Renal pelvis (tissue), 1 donor: ENCODE measurements at regions not wholly inside any gene's neighbourhood (a gene's known extent, or its start where the extent isn't known, plus 50 kb on each side); places are given as distances from the start of the nearest gene placed in this dataset.
"Not testable (repeated sequence)": the region's sequence is repeated elsewhere in the genome, so short reads cannot be mapped to it uniquely, and the experiment has no call there.

Source experiments
- DNase-seq: peaks from one replicate; pipeline ENCODE4 v3.0.0-alpha.2; 2013

DNA sequence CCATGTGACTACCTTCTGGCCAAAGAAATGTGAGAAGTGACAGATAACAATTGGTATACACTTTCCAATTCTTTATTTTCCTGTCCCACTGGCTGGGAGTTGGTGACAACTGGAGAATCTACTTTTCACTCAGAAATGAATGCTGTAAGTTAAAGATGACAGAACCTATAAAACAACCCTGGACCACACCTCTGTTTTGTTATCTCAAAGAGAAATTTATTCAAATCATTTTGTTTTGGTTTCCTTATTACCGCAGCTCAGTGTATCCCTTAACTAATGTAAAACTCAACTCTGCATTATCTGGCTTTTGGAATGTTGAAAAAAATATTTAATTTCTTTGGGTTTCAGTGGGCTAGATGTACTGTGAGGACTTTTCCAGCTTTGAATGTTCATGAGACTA is 469.8 kb downstream of the PCDH7 start:
- DNase-seq = no peak

DNA sequence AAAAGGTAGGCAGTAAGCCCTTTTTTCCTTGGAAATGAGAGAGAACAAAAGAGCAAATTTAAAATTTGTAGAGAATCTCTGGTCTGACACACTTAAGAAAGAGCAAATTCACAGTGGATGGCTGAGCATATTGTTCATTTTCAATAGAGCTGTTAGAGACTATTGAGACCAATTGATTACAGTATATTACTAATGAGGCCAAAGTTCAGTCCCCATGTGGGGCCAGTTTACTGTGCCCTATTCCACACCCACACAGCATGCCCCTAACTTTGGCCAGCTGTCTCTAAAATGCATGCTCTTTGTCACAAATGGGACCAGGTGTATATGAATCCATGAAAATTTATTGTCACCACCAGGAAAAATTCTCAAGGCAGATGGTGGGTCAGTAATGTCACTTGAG is 470.5 kb downstream of the PCDH7 start:
- no peak for DNase-seq

DNA sequence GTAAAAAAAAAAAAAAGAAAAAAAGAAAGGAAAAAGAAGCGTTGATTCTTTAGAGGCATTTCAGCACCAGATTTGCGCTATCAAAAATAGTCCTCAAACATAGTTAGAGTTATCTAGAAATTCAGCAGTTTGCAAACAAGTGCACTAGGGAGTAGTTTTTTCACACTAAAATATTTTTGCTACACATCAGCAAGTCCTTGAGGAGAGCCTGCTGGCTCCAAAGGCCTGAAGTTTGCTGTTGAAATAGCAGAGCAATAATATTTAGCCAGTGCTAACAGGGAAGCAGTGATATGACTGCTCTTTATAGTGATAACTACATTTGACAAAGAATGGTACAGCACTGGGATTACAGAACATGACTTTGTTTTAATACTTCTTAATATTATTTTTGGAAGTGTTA is 472.2 kb downstream of the PCDH7 start:
- DNase-seq = no peak

DNA sequence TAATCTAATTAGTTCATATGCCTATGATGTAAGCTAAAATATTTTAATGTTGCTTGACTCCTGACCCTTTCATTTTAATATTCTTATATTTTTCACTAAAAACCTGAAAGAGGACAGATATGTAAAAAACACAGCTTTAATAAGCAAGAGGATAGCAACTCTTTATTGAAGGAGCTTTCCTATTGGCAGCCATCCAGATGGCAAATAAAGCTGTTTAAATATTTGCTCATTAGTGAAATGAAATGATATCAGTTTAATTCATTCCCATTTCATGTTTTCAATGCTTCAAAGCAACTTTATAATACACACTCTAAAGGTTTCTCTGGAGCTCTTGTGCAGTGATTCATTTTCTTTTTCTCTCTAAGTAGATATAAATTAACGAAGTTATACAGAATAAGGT is 473.4 kb downstream of the PCDH7 start:
- DNase-seq = no peak

DNA sequence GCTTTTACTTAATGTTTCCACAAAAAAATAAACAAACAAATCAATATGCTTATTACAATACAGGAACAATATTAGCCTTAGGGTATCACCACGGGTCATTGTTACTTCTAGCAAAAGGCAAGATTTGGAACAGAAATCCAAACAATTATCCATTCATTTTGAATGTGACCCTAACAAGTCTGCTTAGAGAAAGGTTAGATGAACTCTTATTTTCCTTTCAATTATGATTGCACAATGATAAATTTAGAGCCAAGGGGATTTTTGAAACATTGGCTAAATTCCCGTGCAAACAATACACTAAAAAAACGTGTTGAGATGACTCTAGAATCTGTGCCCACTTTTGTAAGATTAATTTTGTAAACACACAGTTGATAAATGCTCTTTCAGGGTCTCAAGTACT is 474.7 kb downstream of the PCDH7 start:
- DNase-seq = no peak

DNA sequence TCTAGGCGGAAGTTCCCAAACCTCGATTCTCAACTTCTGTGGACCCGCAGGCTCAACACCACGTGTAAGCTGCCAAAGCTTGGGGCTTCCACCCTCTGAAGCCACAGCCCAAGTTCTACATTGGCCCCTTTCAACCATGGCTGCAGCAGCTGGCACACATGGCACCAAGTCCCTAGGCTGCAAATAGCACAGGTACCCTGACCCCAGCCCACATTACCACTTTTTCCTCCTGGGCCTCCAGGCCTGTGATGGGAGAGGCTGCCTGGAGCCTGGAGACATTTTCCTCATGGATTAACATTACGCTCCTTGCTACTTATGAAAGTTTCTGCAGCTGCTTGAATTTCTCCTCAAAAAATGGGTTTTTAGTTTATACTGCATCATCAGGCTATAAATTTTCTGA is 479.5 kb downstream of the PCDH7 start:
- no peak for DNase-seq

DNA sequence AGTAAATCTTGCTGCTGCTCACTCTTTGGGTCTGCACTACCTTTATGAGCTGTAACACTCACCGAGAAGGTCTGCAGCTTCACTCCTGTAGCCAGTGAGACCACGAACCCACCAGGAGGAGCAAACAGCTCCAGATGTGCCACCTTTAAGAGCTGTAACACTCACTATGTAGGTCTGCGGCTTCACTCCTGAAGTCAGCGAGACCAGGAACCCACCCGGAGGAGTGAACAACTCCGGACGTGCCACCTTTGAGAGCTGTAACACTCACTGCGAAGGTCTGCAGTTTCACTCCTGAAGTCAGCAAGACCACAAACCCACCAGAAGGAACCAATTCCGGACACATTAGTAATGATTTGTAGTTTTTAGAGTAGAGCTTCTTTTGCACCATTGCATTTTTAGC is 481.9 kb downstream of the PCDH7 start:
- not testable (repeated sequence) for DNase-seq

DNA sequence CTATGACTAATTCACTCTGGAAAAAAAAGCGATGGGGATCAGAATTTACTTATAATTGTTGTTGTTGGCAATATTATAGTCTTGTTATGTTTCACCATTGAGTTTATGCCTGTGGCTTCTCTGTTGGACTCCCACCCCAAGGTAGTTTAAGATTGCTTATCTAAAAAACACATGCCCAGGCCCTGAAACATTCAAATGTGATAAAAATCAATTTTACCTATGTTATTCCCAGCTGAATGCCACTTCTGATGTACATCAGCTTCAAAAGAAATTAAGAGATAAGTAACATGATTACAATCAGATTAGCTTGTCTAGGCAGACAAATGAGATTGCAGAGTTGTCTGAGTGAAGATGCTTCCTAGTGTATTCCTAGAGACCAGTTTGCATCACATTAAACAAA is 484.7 kb downstream of the PCDH7 start:
- DNase-seq = no peak

DNA sequence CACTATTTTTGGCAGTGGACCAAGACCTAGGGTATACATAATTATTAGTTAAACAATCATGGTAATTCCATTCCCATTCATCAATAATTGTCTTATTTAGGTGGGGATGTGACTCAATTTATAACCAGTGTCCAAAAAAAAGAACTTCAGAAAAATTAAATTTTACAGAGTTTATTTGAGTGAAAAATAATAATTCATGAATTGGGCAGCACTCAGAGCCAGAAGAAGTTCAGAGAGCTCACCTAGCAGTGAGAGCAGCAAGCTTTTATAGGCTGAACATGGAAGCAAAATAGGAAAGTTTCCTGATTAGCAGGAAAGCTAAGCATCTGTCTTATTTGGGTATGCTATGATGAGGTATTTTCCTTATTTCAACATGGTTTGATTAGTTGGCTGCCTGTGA is 500.8 kb downstream of the PCDH7 start:
- DNase-seq = no peak

DNA sequence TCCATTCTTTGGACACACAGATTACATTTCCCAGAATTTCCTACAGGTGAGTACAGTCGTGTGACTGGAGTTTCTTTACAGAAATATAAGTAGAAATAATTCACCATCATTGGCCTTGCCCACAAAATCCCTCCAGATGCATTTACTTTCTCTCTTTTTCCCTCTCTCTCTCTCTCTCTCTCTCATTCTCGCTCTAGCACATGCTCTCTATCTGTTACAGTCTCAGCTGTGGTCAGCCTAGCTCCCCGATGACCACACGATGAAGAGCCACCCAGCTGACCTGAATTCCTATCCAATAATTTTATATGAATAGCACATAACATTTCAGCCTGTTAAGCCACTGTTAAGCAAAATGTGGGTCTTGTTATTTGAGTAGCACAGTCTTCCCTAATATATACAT is 507.9 kb downstream of the PCDH7 start:
- no peak for DNase-seq

DNA sequence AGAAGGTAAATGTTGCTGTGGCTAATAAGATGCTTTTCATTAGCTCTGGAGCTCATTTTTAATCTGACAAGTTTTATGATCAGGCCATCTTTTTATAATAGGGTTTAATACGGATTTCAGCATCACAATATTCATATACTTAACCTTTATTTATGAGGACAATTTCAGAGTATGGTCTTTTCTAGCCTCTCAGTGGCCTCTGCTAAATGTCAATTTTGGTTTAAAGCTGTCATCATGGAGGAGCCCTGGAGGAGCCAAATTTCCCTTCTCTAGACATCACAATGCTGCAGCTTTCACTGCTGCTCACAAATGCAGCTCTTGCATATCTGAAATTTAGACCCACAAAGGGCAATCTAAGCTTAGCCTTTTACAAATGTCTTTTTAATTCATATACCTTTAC is 510.4 kb downstream of the PCDH7 start:
- DNase-seq = no peak

DNA sequence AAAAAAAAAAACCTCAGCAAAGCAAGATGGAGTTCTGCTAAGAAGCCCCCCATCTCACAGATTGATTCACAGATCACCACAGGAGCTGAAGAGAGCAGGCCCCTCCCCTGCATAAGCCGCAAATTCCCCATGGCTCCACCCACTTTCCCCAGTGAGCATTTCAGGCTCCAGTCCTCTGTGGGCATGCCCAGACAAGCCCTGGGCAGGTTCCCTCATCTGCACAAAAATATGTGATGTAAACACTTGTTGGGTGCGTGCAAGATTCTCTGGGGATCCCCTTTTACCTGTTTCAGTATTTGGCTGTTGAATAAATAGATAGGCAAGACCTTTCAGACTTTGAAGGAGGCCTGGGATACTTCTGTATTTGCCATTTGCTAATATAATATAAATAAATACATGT is 514.3 kb downstream of the PCDH7 start:
- DNase-seq = no peak

DNA sequence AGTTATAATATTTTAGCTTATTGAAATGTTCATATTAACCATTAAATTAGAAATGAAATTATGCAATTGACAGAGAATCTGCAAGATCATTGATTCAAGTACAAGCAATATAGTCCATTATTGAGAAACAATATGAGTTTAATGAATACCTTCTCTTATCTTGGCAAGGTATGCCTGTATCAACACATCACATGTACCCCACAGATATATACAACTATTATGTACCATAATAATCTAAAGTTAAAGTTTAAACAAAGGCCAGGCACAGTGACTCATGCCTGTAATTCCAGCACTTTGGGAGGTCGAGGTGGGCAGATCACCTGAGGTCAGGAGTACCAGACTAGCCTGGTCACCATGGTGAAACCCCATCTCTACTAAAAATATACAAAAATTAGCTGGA is 514.7 kb downstream of the PCDH7 start:
- DNase-seq = no peak

DNA sequence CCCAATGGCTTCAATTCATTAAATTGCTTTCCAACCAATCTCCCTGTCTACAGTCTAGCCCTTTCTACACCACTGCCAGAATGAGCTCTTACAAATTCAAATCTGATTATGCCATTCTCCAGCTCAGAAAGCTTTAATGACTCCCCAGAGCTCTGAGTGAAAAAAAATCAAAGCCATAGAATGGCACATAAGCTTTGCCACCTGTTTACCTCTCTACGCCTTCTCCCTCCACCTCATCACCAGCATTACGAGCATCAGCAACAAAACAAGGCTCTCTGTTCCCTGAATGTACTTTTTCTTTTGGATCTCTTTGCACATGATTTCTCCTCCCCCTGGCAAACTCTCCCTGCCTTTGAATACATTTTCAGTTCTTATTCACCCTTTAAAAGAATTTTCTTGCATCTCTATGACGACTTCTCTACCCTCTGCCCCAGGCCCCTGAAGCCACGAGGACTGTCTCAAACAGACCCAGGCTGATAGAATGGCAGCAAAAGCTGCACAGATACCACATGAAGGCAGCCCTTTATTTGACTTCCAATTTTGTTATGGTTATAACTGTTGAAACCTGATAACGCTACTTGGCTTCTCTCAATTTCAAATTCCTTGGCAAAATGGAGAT is 516.0 kb downstream of the PCDH7 start:
- no peak for DNase-seq

DNA sequence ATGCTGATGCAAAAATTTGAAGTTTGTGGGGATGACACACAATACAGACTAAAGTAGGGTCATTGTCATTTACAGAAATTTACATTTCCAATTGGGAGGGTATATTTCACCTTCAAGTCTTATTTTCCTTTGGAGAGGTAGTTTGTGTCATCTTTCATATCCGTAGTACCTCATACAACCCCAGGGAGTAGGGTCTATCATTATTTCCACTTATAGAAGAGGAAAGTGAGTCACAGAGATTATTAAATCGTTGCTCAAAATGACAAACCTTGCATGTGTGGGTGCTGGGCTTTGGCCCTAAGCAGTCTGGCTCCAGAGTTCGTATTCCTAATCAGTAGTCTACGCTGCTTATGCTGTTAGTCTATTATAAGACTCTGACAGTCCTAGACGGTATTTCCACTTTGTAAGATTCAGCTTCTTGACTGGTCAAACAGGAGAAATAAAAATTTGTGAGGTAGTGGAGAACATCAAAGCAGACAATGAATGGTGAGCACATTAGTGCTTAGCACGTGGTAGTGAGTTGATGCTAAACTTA is 516.5 kb downstream of the PCDH7 start:
- DNase-seq = no peak

DNA sequence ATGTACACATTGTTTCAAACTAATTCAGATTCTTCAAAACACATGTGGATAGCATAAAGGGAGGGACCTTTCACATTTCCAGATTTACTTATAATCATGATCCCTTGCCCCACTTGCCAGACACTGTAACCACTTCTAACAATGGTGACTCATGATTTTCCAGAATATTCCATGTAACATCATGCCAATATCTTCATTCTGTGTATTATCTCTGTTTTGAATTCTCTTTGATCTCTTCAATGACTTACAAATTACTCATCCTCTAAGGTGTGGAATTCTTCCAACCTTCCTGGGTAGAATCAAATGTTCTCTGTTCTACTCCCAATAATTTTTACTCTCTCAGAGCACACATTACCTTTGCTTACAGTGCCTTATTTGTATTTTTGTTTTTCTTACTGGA is 517.1 kb downstream of the PCDH7 start:
- no peak for DNase-seq

DNA sequence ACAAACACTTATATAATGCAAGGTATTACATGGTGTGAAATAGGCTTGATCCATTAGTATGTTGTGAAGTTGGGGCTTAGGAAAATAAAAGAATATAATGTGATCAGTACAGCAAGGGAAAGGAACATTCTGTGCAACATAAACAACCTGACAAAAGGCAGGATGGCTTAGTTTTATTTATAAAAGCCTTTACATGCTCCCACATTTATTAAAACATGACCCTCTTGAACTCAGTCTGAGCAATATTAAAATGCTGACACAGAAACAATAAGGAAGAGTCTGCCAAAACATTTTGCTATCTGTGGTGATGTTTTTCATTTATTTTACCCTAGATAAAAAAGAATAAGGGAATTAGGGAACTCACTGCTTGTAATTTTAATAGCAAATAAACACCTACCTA is 519.7 kb downstream of the PCDH7 start:
- no peak for DNase-seq

DNA sequence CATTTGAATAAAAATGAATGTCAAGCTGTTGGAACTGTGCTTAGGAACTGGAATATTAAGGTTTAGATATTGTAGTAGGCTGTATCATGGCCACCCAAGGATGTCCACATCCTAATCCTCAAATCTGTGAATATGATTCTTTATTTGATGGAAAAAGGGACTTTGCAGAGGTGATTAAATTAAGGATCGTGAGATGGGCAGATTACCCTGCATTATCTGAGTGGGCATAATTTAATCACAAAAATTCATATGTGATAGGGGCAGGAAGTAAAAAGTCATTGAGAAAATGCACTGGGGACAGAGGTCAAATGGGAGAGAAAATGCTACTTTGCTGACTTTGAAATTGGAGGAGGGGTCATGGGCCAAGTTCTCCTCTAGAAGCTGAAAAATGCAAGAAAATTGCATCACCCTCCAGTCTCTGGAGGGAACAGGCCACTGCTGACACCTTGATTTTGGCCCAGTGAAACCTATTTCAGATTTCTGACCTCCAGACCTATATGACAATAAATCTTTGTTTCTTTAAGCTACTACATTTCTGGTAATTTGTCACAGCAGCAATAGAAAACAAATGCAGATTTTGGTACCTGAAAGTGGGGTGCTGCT is 521.4 kb downstream of the PCDH7 start:
- no peak for DNase-seq

DNA sequence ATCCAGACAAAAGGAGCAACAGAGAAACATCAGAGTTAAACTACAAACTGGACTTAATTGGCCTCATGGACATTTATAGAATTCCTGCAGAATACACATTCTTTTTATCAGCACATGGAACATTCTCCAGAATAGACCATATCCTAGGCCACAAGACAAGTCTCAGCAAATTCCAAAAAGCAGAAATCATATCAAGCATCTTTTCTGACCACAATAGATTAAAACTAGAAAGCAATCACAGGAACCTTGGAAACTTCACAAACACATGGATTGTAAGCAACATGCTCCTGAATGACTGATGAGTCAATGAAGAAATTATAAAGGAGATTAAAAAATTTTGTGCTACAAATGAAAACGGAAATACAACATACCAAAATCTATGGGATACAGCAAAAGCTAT is 526.7 kb downstream of the PCDH7 start:
- no peak for DNase-seq

DNA sequence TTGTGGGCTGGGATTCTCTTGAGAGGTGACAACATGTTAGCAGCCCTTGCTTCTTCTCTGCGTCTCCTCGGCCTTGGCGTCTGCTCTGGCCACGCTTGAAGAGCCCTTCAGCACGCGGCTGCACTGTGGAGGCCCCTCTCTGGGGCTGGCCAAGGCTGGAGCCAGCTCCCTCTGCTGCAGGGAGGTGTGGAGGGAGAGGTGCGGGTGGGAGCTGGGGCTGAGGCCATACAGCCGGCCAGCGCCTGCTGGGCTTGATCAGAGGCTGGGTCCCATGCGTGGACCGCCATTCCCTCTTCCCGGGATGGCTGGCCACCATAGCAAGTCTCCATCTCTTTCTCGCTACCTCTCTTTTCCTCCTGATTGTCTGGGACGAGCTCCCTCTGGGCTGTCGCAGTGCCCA is 539.0 kb downstream of the PCDH7 start:
- DNase-seq = no peak

DNA sequence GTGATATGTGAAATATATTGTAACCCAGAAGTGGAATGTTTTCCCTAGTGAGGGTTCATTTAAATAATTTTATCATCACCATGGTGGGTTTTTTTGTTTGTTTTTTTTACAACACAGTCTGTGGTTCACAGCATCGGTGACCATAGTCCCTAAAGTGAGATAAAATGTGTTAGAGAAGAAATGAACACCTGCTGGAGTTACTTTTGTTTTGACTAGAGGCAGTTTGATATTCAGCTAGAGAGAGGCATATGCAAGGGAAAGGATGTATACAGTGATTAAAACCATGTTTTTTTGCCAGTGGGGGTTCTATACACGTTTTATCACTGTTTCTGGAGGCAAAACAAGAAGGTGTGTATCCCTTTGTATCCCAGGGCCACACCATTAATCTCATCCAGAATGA is 541.5 kb downstream of the PCDH7 start:
- DNase-seq = no peak

DNA sequence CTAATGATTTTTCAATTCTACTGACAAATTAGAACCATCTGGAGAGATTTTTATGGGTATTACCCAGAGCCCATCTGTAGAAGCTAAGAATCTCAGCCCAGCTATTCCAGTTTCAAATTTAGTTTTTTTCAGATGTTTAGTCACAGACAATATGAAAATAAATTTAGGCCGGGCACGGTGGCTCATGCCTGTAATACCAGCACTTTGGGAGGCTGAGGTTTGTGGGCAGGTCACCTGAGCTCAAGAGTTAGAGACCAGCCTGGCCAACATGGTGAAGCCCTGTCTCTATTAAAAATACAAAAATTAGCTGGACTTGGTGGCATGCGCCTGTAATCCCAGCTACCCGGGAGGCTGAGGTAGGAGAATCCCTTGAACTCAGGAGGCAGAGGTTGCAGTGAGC is 545.9 kb downstream of the PCDH7 start:
- DNase-seq = not testable (repeated sequence)

DNA sequence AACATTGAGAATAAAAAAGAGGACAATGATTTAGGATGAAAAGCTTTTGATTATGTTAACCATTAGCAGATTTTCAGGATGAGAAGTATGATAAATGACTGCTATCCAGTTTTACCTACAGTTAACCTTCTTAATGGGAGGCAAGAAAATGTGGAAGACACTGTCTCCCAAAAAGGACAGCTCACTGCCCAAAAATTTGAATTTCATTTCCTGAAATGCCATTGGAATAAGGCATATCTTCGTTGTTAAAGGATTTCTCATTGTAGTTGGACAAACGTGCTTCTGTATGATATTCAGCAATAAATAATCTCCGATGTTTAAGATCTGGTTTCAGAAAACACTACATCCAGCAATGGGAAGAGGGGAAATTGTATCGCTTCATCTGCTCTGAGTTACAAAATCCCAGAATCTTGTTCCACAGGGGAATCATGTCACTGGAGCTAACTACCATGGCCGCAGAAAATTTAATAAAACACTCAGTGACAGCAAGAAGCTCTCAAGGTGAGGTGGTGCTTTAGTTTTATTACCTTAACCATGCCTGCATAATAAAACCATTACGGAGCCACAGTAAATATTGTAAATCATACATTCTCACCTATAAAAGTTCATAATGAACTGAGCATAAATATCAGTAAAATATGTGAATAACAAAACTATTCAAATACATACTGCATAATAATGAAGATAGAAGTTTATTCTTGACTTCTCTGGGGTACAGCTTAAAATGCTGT is 552.3 kb downstream of the PCDH7 start:
- no peak for DNase-seq

DNA sequence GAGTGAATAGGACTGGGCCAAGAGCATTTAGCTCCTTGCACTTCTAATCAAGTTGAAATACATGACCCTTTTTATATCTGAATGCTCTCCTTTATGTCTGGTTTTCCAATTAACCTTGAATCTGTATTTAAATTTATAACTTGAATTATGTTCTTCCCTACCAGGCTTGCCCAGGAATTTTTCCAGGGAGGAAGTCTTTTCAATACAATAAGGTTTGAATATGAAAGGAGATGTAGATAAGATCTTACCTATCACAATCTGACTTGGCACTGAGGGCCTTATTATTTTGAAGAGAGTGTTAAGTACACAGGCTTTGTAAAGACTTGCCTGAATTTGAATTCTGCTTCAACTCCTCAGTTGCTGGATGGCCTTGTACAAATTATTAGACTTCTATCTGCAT is 555.7 kb downstream of the PCDH7 start:
- DNase-seq = no peak
